Gastroesophageal sphincter (tissue), 4 donors: ENCODE measurements at regions not wholly inside any gene's neighbourhood (a gene's known extent, or its start where the extent isn't known, plus 50 kb on each side); places are given as distances from the start of the nearest gene placed in this dataset.

Source experiments
- ATAC-seq: fragments of 150-250 bp; one replicate; pipeline ENCODE4 v1.9.1; 2016; ENCODE audit warnings: mild to moderate bottlenecking, moderate library complexity
- H3K27ac ChIP-seq, 4 donors: fragments of 200-600 bp; sonication (generic) in 3 of 4; 1 replicate in 3 of 4; 2 replicates in 1 of 4; pipeline ENCODE4 v1.5.1; 2016 to 2019
- H3K27me3 ChIP-seq: fragments of 200-600 bp; sonication (generic); one replicate; pipeline ENCODE4 v1.5.1; 2019
- H3K36me3 ChIP-seq, 2 donors: fragments of 200-600 bp; sonication (generic); one replicate each; pipeline ENCODE4 v1.5.1; 2019; ENCODE audit warnings: control low read depth in 1 of 2
- H3K4me1 ChIP-seq, 3 donors: fragments of 200-600 bp; sonication (generic); 1 replicate in 2 of 3; 2 replicates in 1 of 3; pipeline ENCODE4 v1.5.1; 2016 to 2019; ENCODE audit warnings: control low read depth in 2 of 3
- H3K4me3 ChIP-seq, 2 donors: fragments of 200-600 bp; sonication (generic); one replicate each; pipeline ENCODE4 v1.5.1; 2019; ENCODE audit warnings: mild to moderate bottlenecking in 1 of 2, moderate library complexity in 1 of 2
- H3K9me3 ChIP-seq, 3 donors: fragments of 200-600 bp; sonication (generic); one replicate each; pipeline ENCODE4 v1.5.1; 2017 to 2019; ENCODE audit warnings: control low read depth in 2 of 3
- CTCF ChIP-seq, 4 experiments: fragments of 200-600 bp in 2 of 4; fragments of 450-650 bp in 2 of 4; sonication (generic) in 1 of 4; IDR thresholded peaks; one replicate each; pipeline ENCODE4 v1.5.1; 2017 to 2019; ENCODE audit warnings: antibody characterized with exemption in 4 of 4, mild to moderate bottlenecking in 2 of 4, moderate library complexity in 2 of 4
- EP300 ChIP-seq: sonication (generic); formaldehyde crosslinking; IDR thresholded peaks from one replicate; pipeline ENCODE4 v1.6.1; 2017; ENCODE audit warnings: antibody characterized with exemption, mild to moderate bottlenecking
- POLR2A ChIP-seq, 2 donors: fragments of 450-650 bp; IDR thresholded peaks; one replicate each; pipeline ENCODE4 v1.6.1; 2017; ENCODE audit warnings: antibody characterized with exemption in 2 of 2, mild to moderate bottlenecking in 2 of 2, moderate library complexity in 1 of 2
- POLR2AphosphoS5 ChIP-seq: sonication (generic); formaldehyde crosslinking; IDR thresholded peaks from one replicate; pipeline ENCODE4 v1.6.1; 2017; ENCODE audit warnings: antibody characterized with exemption
- WGBS, 2 donors: methylation state at CpG; one replicate each; pipeline ENCODE4 v1.1.5; 2018; ENCODE audit warnings: low coverage in 1 of 2; 5-methylcytosine and 5-hydroxymethylcytosine counted together

- TF ChIP-seq EP300 = no peak
- no peak for TF ChIP-seq POLR2AphosphoS5
- TF ChIP-seq CTCF (IDR thresholded peaks at IDR 0.05) = no peak
- no peak for TF ChIP-seq POLR2A (IDR thresholded peaks at IDR 0.05)
- WGBS, 2 donors = 69 to 75% methylated on average over 2 to 3 of the region's 3 CpGs
- H3K27me3 ChIP-seq = peaks cover 16% of the 10 kb centered on the region
- no peaks in the 10 kb centered on the region for H3K4me1 ChIP-seq
- ATAC-seq = no peak
- H3K36me3 ChIP-seq = no peaks in the 10 kb centered on the region
- H3K27ac ChIP-seq = no peak overlapping the region
- H3K9me3 ChIP-seq = no peaks in the 10 kb centered on the region
- no peak overlapping the region for H3K4me3 ChIP-seq
Observed at GRCh38 chr5:141793403-141793802, 84.8 kb downstream of the PCDH1 start.

GRCh38 chr5:141790630-141791029, 87.6 kb downstream of the PCDH1 start:
- peaks cover 30% of the 10 kb centered on the region for H3K27me3 ChIP-seq
- no peaks in the 10 kb centered on the region for H3K36me3 ChIP-seq
- no peak overlapping the region for H3K27ac ChIP-seq
- ATAC-seq = no peak
- no peaks in the 10 kb centered on the region for H3K9me3 ChIP-seq
- no peak overlapping the region for H3K4me3 ChIP-seq
- TF ChIP-seq CTCF (IDR thresholded peaks at IDR 0.05) (no peak), POLR2AphosphoS5 (no peak), EP300 (no peak), POLR2A (IDR thresholded peaks at IDR 0.05) (no peak)
- 88 to 90% methylated on average over 2 to 3 of the region's 3 CpGs for WGBS, 2 donors
- no peaks in the 10 kb centered on the region for H3K4me1 ChIP-seq

GRCh38 chr5:141789330-141789729, 88.9 kb downstream of the PCDH1 start:
- no peak for ATAC-seq
- Histone ChIP-seq H3K36me3 (no peaks in the 10 kb centered on the region), H3K9me3 (no peaks in the 10 kb centered on the region), H3K27me3 (peaks cover 25% of the 10 kb centered on the region), H3K4me3 (no peak overlapping the region), H3K4me1 (no peaks in the 10 kb centered on the region), H3K27ac (no peak overlapping the region)
- WGBS, 2 donors = 28 to 52% methylated on average over 2 to 5 of the region's 5 CpGs
- no peak for TF ChIP-seq CTCF (IDR thresholded peaks at IDR 0.05)
- TF ChIP-seq POLR2A (IDR thresholded peaks at IDR 0.05) = no peak
- TF ChIP-seq POLR2AphosphoS5 = no peak
- TF ChIP-seq EP300 = no peak

GRCh38 chr5:141788296-141788970, 89.8 kb downstream of the PCDH1 start:
- H3K27me3 ChIP-seq = peaks cover 25% of the 10 kb centered on the region
- 70 to 85% methylated on average over 3 to 5 of the region's 6 CpGs for WGBS, 2 donors
- H3K27ac ChIP-seq = no peak overlapping the region
- no peaks in the 10 kb centered on the region for H3K9me3 ChIP-seq
- ATAC-seq = no peak
- H3K4me1 ChIP-seq = no peaks in the 10 kb centered on the region
- H3K36me3 ChIP-seq = no peaks in the 10 kb centered on the region
- H3K4me3 ChIP-seq = no peak overlapping the region
- TF ChIP-seq POLR2AphosphoS5 = no peak
- TF ChIP-seq EP300 = no peak
- no peak for TF ChIP-seq POLR2A (IDR thresholded peaks at IDR 0.05)
- TF ChIP-seq CTCF (IDR thresholded peaks at IDR 0.05) = no peak

GRCh38 chr5:141787376-141787775, 90.8 kb downstream of the PCDH1 start:
- H3K27me3 ChIP-seq = peaks cover 25% of the 10 kb centered on the region
- ATAC-seq = no peak
- no peaks in the 10 kb centered on the region for H3K4me1 ChIP-seq
- no peaks in the 10 kb centered on the region for H3K36me3 ChIP-seq
- 36 to 52% methylated on average over 2 to 3 of the region's 3 CpGs for WGBS, 2 donors
- no peak for TF ChIP-seq CTCF (IDR thresholded peaks at IDR 0.05)
- TF ChIP-seq EP300 = no peak
- TF ChIP-seq POLR2AphosphoS5 = no peak
- no peak for TF ChIP-seq POLR2A (IDR thresholded peaks at IDR 0.05)
- no peak overlapping the region for H3K4me3 ChIP-seq
- H3K9me3 ChIP-seq = no peaks in the 10 kb centered on the region
- no peak overlapping the region for H3K27ac ChIP-seq
